Left cardiac atrium (tissue), 4 donors: ENCODE measurements at regions not wholly inside any gene's neighbourhood (a gene's known extent, or its start where the extent isn't known, plus 50 kb on each side); places are given as distances from the start of the nearest gene placed in this dataset.
A peak's percentile ranks its signal among the peaks of the same experiment; 100 is the strongest.

Source experiments
- ATAC-seq, 2 donors: fragments of 200-7000 bp; cut with Tn5 transposase; one replicate each; pipeline ENCODE4 v1.9.1; 2020; ENCODE audit warnings: mild to moderate bottlenecking in 2 of 2, moderate library complexity in 2 of 2
- DNase-seq: peaks from one replicate; pipeline ENCODE4 v3.0.0-alpha.2; 2020
- intact Hi-C, 2 donors: fragments of 100-400 bp; cut with DNase I; formaldehyde crosslinking; loops; one replicate each; pipeline versions ENCODE4 v1.14.1 to v1.15.1; 2022 to 2023
- donor health status: DM: no; HTN: yes; CAD: no.
- donor health status: DM: no; HTN: yes; CAD: no; lungs with severe emphysema.
- donor health status: DM: yes; HTN: yes; CAD: no.
- donor health status: Dilated cardiomyopathy.

DNA sequence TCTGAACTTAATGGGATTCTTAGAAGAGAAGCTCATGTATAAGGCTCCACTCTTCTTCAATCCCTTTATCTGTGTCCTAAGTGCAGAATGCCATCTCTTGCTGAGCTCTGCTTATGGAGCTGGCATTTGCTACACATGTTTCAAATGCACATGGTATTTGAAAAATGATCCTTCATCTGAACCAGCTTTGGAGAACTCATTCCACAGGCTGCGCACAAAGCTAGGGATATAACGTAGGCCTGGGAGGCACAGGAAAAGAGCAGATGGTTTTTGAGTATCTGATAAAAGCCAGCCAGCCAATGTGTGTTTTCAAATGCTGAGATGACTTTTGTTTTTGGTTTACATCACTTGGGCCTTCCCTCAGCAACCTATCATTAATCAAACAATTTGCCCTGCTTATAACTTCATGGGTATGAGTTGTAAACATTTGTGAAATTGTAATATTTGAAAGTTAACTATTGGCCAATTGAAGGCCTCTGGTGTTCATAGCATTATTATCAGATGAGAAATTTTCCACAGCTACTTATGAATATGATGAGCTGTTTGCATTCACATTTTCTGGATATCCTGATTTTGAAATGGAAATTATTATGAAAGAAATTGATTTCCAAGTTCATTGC is 729.0 kb downstream of the FGF9 start:
- DNase-seq (no peak), ATAC-seq (no peak)
- intact Hi-C loops, result no loop called here

DNA sequence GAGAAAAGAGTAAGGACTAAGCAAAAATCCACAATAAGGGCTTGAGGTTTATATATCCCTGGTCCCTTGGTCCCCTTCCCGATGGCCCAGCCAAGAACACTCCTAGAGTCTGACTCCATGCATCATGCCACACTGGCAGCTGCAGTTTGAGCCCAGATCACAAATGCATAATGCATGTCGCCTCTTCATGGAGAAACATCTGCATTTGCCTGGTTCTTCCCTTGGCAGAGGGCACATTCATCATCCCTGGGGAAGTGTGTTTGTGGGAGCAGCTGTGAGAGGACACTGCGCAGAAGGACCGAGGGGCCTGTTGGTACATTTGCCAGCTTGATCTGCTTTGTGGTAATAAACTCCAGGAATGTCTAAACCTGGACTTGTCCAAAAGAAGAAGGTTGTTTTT is 731.8 kb downstream of the FGF9 start:
- intact Hi-C loops, result no loop called here
- DNase-seq (no peak), ATAC-seq (no peak)

DNA sequence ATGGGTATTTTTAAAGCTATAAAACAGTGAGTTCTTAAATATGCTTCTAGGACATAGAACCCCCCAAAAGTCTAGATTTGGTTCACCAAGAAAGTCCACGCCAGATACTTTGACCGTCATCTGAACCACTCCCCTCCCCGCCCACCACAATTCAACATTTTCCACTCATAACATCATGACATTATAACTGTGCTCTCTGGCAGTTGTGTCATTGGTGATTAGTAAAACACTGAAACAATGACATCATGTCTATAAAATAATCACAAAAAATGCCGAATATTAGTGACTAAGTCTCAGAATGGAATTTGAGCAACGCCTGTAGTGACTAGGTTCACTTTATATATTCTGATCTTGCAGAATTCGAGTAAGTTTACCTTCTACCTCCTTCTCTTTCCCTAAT is 732.3 kb downstream of the FGF9 start:
- intact Hi-C loops, result no loop called here
- ATAC-seq, result no peak
- DNase-seq, result no peak

DNA sequence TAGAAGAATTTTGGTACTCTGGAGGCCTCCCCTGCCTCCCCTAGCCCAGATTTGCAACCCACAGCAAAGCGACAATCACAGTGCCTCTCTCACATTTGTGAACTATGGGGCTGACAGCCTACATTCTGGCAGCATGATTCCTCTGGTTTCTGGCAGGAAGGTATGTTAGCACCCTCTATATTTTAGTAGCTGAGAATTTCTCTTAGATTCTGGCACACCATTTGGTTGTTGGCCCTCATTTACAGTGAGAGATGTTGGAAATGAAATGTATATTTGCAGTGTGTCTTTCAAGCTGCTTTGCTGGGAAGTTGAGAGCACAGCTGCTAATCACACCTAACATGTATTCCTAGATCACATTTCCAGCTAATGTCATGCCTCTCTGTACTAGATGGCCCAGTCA is 735.0 kb downstream of the FGF9 start:
- intact Hi-C loops, result no loop called here
- ATAC-seq, result no peak

DNA sequence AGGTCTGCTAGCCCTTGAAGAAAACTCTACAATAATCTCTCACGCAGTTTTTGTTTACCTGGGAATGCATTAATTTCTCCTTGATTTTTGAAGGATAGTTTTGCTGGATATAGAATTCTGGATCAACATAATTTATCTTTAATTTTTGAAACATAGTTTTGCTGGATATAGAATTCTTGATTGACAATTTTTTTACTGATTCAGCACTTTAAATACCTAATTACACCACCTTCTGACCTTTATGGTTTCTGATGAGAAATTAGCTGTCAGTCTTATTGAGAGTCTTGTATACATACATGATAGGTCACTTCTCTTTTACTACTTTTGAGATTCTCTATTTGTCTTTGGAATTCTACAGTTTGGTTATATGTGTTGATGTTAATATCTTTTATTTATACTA is 741.6 kb downstream of the FGF9 start:
- ATAC-seq (no peak), DNase-seq (no peak)
- intact Hi-C loops, result no loop called here

More for the DNA sequence above, 735.0 kb downstream of the FGF9 start:
- DNase-seq, result no peak

DNA sequence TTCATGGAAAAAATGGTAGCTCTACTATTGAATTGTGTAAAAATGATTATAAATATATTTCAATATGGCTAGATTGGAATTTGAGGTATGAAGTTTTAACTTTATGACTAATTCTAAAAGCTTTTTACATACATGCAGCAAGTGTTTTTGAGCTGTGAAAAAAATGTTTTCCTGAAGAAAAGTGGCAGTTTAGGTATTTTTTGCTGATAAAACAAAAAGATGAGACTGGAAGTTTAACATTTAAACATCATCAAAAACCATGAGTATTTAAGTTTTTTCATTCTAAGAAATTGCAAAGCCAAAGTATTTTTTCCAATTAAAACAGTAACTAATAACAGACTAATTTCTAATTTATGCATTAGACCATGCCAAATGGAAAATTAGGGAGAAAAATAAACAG is 751.1 kb downstream of the FGF9 start:
- intact Hi-C loops, result no loop called here
- DNase-seq, result no peak
- ATAC-seq, result no peak

DNA sequence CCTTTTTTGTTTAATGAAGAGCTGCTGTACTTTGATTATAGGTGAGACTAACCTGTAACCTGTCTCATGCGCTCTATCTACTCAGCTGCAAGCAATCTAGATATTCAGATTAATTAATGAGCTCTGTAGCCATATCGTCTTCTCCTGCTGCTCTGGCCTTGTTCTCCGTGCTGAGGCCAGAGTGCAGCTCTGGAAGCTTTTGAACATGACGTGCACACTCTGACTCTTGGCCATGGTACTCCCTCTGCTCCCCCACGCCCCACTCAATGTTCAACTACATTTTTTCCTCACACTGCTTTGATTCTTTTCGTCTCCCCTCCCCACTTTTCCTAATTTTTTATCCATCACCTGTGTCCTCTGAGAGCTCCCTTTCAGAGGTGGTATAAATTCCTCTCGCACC is 751.8 kb downstream of the FGF9 start:
- DNase-seq (no peak), ATAC-seq (peak in 1 of 2 donors; percentile 41)
- intact Hi-C loops, result no loop called here

DNA sequence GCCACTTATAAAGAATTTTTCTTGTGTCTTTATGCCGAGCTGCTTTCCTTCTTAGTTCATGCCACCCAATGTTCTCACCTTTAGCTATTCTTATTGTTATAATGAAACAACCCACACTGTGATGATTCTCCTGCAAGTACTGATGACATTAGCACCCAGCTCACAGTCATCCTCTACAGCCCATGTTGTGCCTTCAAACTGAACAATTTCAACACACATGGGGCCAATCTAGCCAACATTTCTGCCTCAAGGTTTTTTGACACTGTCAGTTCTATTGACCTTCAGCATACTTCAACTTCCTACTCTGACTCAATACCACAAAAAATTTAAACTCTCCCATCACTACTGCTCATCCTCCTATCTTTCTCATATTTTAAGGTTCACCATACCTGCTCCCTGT is 752.4 kb downstream of the FGF9 start:
- intact Hi-C loops, result no loop called here
- no peak for DNase-seq
- no peak for ATAC-seq

DNA sequence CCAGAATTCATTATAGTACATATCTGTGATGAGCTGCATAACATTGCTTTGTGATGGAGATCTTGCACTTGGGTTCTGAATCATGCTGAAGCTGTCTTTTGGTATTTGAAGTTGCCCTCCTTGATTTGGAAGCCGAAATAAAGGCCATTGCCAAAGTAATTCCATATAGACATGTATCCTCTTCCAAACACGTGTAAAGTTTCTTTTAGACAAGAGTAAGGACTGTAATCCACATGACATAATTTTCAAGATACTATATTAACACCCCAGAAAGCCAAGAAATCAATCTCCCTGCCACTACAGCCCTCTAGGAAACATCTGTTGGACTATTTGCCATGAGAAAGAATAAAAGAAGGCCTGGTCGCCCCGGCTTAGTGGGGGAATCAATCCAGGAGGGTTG is 754.2 kb downstream of the FGF9 start:
- ATAC-seq (no peak), DNase-seq (no peak)
- intact Hi-C loops, result no loop called here

DNA sequence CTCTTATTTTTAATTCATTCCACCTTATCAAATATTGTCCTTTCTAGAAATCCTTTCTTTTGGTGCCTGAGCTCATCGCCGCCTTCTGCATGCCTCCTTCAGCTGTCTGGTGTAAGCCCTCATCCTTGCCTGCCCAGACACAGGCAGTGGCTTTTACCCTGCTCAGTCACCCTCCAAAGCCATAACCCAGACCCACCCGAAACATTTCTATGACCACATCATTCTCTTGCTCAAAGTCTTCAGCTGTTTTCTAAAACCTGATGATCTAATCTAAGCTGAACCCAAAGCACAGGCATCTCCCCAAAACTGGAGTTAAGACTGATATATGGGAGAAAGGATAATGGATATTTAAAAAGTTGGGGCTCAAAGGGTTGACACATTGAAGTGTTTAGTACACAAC is 753.7 kb upstream of the SGCG start:
- intact Hi-C loops, result no loop called here
- no peak for DNase-seq
- peak in 1 of 2 donors; percentile 18 for ATAC-seq

DNA sequence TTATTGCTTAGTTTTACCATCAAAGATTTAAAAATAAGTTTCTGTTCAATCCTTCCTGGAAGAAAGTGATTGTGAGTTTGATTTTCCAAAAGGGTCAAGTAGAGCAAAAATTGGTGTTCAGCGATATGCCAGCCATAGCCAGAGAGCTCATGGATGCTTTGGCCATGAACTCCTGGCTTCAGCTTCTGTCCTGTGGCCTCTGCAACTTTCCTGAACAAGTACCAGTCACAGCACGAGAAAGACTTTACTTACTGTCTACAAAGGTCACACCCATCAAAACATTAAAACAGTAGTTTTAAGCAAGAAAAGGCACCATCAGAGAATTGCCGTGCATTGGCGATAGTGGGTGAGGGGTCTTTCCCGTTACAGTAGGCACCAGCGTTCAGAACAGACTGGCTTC is 753.0 kb upstream of the SGCG start:
- peak; percentile 49 to 53 for ATAC-seq
- intact Hi-C loops, result no loop called here
- DNase-seq, result no peak

DNA sequence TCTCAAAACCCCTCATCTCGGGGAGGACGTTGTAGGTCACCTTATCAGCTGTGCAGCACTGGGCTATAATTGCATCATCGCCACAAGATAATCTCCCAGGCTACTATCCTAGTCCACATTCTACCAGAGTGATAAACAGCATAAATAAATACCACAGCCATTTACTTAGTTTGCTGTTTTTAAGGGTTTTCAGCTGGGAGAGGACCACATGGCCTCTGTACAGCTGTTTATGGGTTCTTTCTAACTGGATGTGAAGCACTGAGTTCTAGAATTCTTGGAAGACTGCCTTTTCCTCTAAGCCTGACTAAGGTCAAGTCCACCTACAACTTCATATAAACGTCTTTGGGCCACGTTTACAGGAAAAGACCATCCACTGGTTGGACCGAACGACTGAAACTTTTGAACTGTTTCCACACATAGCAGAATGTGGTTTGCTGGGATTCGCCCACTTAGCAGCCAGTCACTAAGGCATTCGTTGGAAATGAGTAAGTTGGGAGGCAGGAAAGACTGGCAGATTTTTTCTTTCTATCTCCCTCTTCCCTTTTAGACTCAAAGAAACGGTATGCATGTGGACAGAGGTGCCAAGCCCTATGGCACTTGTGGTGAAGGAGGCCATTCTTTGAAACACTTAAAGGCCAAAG is 752.5 kb upstream of the SGCG start:
- peak; percentile 93 to 96 for ATAC-seq

DNA sequence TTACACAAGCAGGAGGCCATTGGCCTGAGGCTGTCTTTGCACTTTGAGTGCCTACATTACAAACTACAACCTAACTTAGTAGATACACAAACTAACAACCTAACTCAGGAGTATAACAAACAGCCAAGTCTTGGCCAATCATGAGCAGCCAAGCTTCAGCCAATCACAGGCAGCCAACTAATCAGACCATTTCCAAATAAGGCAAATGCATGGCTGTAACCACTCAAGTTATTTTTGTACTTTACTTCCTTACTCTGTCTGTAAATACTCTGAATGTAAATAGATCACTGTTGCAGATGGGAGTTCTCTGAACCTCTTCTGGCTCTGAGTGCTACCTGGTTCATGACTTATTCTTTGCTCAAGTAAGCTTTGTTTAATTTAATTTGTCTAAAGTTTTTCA is 748.1 kb upstream of the SGCG start:
- intact Hi-C loops, result no loop called here
- DNase-seq (no peak), ATAC-seq (no peak)

More for the DNA sequence above, 752.5 kb upstream of the SGCG start:
- intact Hi-C loops, result no loop called here
- peak; percentile 31 for DNase-seq

DNA sequence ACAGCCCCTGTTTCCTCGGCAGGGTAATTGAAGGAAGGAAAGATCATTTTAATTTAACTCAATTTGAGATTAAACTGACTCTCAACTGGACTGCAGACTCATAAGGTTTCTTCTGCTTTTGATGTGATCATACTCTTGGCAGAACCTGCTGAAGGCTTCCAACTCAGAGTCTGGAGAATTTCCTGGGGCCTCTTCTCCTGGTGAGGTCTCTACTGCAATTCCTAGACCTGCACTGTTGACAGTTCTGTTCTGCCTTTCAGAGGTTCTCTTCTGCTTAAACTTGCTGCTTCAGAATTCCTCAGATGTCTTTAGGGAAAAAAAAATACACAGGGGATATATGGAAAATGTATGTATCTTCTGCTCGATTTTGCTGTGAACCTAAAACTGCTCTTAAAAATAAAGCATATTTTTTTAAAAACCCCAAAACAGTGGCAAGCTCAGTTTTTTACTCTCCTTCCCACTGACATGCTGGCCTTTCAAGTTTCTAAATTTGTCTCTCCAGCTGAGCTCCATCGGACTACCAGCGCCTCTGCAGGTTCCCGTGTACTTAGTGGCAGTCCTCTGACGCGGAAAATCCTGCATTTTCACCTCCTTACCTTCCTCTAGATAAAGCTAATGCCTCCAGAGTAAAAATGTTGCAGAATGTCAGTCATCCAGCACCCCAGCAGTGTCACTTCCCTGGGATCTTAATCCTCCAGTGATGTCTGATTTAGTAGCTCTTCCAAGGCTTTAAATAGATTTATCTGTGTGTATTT is 733.5 kb upstream of the SGCG start:
- DNase-seq (no peak), ATAC-seq (peak in 1 of 2 donors; percentile 63)
- intact Hi-C loops, result no loop called here

DNA sequence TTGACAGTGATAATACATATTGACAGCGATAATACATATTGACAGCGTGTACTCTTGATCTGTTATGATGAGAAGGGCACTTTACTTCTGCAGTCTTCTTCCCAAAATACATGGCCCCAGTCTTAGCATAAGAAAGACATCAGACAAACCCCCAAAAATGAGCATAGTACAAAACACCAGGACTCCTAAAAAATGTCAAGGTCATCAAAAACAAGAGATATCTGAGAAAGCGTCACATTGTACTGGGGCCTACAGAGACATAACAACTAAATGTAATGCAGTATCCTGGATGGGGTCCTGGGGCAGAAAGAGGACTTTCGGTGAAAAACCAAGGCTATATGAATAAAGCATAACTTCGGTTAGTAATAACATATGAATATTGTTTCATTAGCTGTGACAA is 731.5 kb upstream of the SGCG start:
- no peak for DNase-seq
- intact Hi-C loops, result no loop called here

DNA sequence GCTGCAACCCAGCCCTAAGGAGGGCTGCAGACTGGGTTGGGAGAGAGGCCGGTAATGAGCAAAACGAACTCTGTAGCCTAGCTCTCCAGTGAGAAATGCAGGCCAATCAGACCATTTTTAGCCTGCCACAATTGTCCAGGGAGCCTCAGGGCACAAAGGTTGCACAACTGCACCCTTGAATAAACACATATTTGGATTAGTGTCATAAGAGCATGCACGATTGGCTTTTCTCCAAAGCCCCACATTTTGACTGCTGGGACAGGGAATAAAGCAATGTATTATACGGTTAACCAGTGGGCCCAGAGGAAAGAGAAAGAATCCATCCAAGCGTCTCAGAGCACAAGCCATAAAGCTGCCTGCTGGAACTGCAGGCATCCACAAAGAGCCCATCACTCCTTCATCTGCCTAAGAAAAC is 729.4 kb upstream of the SGCG start:
- intact Hi-C loops, result no loop called here
- ATAC-seq, result peak; percentile 60 to 90
- DNase-seq, result peak; percentile 26

More for the DNA sequence above, 731.5 kb upstream of the SGCG start:
- no peak for ATAC-seq

DNA sequence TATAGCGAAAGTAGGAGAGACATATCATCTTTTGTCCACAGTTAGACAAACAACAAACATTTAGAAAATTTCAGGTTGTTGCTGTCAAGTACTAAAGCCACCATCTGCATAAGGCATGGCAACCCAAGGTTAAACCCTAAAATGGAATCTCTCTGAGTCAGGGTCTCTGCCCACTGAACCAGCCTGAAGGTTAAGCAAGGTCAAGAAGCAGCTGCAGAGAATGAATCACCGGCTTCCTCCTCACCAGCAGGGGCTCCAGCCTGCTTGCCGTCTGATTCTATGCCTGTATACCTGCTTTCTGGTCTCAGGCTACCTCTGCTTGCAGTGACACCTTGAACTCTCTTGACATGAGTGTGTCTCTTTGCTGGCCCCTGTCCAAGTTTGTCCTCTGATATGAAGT is 726.2 kb upstream of the SGCG start:
- intact Hi-C loops, result no loop called here
- ATAC-seq, result peak in 1 of 2 donors; percentile 34
- DNase-seq, result no peak

DNA sequence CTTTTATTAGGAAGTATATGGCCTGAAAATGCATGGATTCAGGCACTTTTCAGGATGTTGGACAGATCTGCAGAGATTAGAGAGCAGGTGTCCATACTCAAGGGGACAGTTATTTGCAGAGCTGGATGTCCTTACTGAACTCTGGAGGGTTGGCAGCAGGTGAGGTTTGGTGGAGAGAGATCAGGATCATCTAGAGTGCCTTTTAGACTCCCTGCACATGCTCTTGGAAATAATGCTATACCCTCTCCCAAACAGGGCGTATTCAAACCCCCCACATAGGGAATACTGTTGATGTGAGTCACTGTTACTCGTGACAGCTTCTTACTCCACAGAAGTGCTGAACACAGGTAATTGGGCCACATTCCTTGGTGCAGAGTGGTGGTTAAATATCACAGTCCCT is 725.7 kb upstream of the SGCG start:
- ATAC-seq, result no peak
- intact Hi-C loops, result no loop called here
- DNase-seq, result no peak

DNA sequence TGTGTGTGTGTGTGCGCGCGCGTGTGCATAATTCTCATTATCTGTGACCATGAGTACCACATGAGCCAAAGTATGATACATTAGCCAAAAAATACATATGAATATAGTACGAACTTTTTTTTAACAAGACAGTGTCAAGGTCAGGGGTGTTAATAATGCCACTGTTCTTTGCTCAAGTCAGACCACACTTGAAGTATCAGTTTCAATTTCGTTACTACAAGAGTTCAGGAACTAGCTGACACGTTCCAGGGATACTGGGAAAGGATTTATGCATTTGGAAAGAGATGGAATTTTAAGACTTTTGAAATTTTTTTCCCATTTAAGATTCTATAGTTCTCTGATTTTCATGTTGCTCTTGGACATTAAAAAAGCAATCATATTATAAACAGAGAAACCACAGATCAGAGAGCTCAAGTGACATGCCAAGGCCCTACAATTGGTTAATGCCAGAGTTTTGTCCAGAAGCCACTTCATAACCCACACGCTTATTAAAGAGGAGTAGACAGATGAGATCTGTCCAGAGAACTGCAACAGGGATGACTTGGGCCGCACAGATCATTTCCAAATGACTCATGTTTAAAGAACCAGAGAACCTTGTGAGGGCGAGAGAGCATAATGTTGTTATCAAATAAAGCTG is 718.8 kb upstream of the SGCG start:
- intact Hi-C loops, result no loop called here
- DNase-seq (no peak), ATAC-seq (peak; percentile 76 to 96)

DNA sequence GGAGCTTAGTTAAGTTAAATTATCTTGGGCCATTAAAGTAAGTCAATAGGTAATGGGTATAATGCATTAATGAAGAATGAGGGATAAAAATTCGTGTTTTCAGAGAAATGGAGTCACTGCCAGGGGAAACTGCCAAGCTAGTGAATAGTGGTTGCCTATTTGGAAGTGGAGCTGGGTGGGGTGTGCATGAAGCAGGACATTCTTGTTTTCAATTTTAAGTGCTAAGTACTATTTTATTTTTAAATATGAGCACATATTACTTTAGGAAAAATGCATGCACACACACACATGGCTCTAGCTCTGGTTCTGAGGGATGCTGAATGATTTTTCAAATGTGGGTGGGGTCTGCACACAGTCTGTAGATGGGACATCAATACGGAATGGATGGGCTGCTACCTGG is 717.7 kb upstream of the SGCG start:
- ATAC-seq (peak in 1 of 2 donors; percentile 29), DNase-seq (no peak)
- intact Hi-C loops, result no loop called here
